Left ventricle myocardium inferior (tissue), 1 donor: ENCODE measurements at regions not wholly inside any gene's neighbourhood (a gene's known extent, or its start where the extent isn't known, plus 50 kb on each side); places are given as distances from the start of the nearest gene placed in this dataset.

Experiments
- DNase-seq: peaks from one replicate; pipeline ENCODE4 v3.0.0-alpha.2; 2020
- H3K27ac ChIP-seq: fragments of 200-600 bp; replicated peaks from 2 replicates; pipeline ENCODE4 v1.8.0; 2021
- H3K27me3 ChIP-seq: fragments of 200-600 bp; 2 replicates; pipeline ENCODE4 v1.8.0; 2021; ENCODE audit warnings: low read depth
- H3K36me3 ChIP-seq: fragments of 200-600 bp; 2 replicates; pipeline ENCODE4 v1.8.0; 2021
- H3K4me1 ChIP-seq: fragments of 200-600 bp; 2 replicates; pipeline ENCODE4 v1.8.0; 2021
- H3K4me3 ChIP-seq: fragments of 200-600 bp; 2 replicates; pipeline ENCODE4 v1.8.0; 2021; ENCODE audit warnings: mild to moderate bottlenecking, moderate library complexity
- H3K9me3 ChIP-seq: fragments of 200-600 bp; replicated peaks from 2 replicates; pipeline ENCODE4 v1.8.0; 2021
- intact Hi-C: fragments of 100-400 bp; cut with micrococcal nuclease; formaldehyde crosslinking; loops from one replicate; pipeline ENCODE4 v1.11.0; 2022
- TF ChIP-seq, protein P1 (sequence below): fragments of 200-600 bp; IDR thresholded peaks from 2 replicates; pipeline ENCODE4 v1.8.0; 2021; ENCODE audit warnings: antibody characterized with exemption, mild to moderate bottlenecking, borderline replicate concordance
- donor health status: DM: no; HTN: yes; CAD: no; lungs with severe emphysema.

DNA sequence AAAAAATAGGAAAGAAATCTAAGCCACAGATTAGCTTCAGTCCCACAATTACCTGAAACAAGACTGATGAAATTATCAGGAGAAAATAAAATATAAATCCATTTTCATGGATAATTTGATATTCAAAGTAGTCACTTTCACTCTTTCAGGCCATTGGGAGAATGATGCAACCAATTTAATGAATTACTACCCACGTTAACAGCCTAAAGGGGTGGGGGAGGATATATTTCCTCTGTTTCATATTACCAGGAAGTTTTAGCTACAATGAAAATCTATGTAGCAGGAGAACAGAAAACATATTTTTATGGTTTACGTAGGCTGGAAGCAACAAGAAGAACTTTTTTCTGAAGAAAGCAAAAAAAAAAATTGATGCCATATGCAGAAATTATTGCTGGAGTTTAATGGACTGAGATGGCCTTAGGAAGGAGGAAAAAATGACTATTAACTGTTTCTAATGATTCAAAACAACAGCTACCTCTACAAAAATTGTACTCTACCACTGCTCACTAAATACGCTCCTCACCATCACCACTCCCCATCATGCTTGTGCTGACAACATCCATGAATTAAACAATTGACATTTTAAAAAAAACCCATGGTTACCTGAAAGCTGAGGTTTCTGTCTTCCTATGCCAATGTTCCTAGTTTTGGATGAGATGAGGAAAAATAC lies 100.9 kb downstream of the CXXC4 start:
- TF ChIP-seq, protein P1, sequence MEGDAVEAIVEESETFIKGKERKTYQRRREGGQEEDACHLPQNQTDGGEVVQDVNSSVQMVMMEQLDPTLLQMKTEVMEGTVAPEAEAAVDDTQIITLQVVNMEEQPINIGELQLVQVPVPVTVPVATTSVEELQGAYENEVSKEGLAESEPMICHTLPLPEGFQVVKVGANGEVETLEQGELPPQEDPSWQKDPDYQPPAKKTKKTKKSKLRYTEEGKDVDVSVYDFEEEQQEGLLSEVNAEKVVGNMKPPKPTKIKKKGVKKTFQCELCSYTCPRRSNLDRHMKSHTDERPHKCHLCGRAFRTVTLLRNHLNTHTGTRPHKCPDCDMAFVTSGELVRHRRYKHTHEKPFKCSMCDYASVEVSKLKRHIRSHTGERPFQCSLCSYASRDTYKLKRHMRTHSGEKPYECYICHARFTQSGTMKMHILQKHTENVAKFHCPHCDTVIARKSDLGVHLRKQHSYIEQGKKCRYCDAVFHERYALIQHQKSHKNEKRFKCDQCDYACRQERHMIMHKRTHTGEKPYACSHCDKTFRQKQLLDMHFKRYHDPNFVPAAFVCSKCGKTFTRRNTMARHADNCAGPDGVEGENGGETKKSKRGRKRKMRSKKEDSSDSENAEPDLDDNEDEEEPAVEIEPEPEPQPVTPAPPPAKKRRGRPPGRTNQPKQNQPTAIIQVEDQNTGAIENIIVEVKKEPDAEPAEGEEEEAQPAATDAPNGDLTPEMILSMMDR: no peak
- H3K4me1 ChIP-seq: peaks cover 8% of the 10 kb centered on the region
- H3K4me3 ChIP-seq: peak overlapping the region; percentile 46
- no peak for DNase-seq
- intact Hi-C loops: no loop called here
- no peak overlapping the region for H3K27ac ChIP-seq
- no peaks in the 10 kb centered on the region for H3K9me3 ChIP-seq
- H3K27me3 ChIP-seq: no peaks in the 10 kb centered on the region
- no peaks in the 10 kb centered on the region for H3K36me3 ChIP-seq

DNA sequence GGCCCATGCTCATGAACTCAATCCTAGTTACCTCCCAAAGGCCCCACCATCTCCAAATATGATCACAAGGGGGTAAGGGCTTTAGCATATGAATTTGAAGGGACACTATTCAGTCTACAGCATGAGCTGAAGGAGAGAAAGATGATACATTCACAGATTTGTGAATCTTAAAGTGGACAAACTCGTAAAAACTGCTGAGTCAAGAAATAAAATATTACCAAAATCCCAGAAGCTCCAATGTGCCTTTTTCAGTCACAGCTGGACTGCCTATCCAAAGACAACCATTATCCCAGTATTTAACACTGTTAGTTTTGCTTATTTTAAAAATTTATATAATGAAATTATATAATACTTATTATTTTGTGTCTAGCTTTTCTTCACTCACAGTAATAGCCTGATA lies 109.0 kb downstream of the CXXC4 start:
- Histone ChIP-seq H3K27ac (no peak overlapping the region), H3K9me3 (peaks cover 4% of the 10 kb centered on the region), H3K4me1 (no peaks in the 10 kb centered on the region), H3K4me3 (no peak overlapping the region), H3K36me3 (no peaks in the 10 kb centered on the region), H3K27me3 (no peaks in the 10 kb centered on the region)
- no peak for DNase-seq
- TF ChIP-seq, protein P1: no peak
- intact Hi-C loops: no loop called here

DNA sequence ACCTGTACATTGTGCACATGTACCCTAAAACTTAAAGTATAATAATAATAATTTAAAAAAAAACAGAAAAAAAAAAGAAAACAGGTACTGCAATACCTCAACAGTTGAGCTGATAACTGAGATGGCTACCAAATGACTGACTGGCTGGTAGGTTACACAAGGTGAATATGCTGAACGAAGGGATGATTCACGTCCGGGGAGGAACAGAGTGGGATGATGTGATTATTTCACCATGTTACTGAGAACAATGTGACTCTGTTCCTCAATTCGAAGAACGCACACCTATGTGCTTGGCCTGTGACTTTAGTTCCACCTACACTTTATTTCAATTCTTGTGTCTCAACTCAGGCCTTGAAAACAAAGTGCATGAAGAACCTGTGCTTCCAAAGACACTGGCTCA lies 111.7 kb downstream of the CXXC4 start:
- Histone ChIP-seq H3K36me3 (no peaks in the 10 kb centered on the region), H3K4me1 (no peaks in the 10 kb centered on the region), H3K4me3 (no peak overlapping the region), H3K9me3 (peaks cover 21% of the 10 kb centered on the region), H3K27ac (no peak overlapping the region), H3K27me3 (no peaks in the 10 kb centered on the region)
- TF ChIP-seq, protein P1: no peak
- intact Hi-C loops: no loop called here
- DNase-seq: no peak

DNA sequence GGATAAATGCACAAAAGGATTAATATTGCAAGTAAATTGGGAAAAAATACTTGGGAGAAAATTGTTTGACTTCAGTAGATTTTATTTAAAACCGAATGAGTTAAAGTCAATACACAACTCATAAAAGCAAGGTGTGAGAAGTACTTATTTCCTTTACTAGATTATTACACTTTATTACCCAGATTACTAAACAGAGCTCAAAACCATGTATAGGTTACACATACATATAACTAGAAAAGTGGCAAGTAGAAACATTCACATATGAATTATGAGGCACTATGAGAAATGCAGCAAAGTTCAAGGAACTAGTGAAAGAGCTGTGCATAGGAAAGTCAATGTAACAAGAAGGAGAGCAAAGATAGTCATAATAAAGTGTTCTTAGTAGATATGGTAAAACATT lies 113.0 kb downstream of the CXXC4 start:
- Histone ChIP-seq H3K4me3 (no peak overlapping the region), H3K4me1 (no peaks in the 10 kb centered on the region), H3K9me3 (peaks cover 23% of the 10 kb centered on the region), H3K27me3 (no peaks in the 10 kb centered on the region), H3K27ac (no peak overlapping the region), H3K36me3 (no peaks in the 10 kb centered on the region)
- TF ChIP-seq, protein P1: no peak
- DNase-seq: no peak
- intact Hi-C loops: no loop called here

DNA sequence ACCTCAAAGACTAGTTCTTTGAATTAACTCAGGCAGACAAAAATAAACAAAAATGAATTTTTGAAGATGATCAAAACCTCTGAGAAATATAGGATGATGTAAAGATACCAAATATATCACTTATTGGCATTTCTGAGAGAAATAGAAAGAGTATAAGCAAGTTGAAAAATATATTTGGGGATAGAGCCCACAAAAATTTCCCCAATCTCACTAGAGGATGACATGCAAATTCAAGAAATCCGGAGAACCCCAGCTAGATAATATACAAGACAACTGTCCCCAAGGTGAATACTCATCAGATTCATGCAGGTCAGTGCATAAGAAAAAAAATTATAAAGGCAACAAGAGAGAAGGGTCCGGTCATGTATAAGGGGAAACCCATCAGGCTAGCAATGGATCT lies 129.1 kb downstream of the CXXC4 start:
- Histone ChIP-seq H3K36me3 (no peaks in the 10 kb centered on the region), H3K27ac (no peak overlapping the region), H3K27me3 (no peaks in the 10 kb centered on the region), H3K4me1 (no peaks in the 10 kb centered on the region), H3K4me3 (no peak overlapping the region), H3K9me3 (peaks cover 6% of the 10 kb centered on the region)
- intact Hi-C loops: no loop called here
- TF ChIP-seq, protein P1: no peak
- DNase-seq: no peak
